ENCODE measurements at regions not wholly inside any gene's neighbourhood (a gene's known extent, or its start where the extent isn't known, plus 50 kb on each side); places are given as distances from the start of the nearest gene placed in this dataset.

- TF ChIP-seq ZNF449 (CRISPR knock-in tag; IDR thresholded peaks at IDR 0.05) (no peak), CCNT2 (IDR thresholded peaks at IDR 0.05; ENCODE audit: borderline replicate concordance, extremely low read depth, insufficient read length, low read depth, low read length) (peak; percentile 94), SP2 (IDR thresholded peaks at IDR 0.05; ENCODE audit: extremely low read depth, low read depth, low read length, poor library complexity, severe bottlenecking) (no peak), SRSF9 (IDR thresholded peaks at IDR 0.05; ENCODE audit: borderline replicate concordance, low read depth, low read length) (no peak), PRMT5 (CRISPR knock-in tag; IDR thresholded peaks at IDR 0.05) (no peak), NCOA1 (IDR thresholded peaks at IDR 0.05; ENCODE audit: low read depth) (peak; percentile 28; the same call in 1 of the 2 replicates)
Measured at GRCh38 chr5:68698025-68698940, 395.5 kb upstream of the SLC30A5 start (continued).

- Histone ChIP-seq H3K27ac (ENCODE audit: extremely low read depth, low read depth, low read length) (no peak overlapping the region), H3K27me3 (ENCODE audit: control insufficient read depth in 2 of 2, insufficient read depth in 2 of 2, low read length in 2 of 2) (no peaks in the 10 kb centered on the region), H3K79me2 (ENCODE audit: control insufficient read depth, insufficient read depth, low read length) (no peaks in the 10 kb centered on the region), H3K36me3 (ENCODE audit: control insufficient read depth, insufficient read depth, low read length) (no peaks in the 10 kb centered on the region), H2AFZ (ENCODE audit: low read depth, low read length) (peak overlapping the region; percentile 66; the same call in 1 of the 2 replicates), H3K4me1 (replicated peaks in 1 of 2; ENCODE audit: control insufficient read depth in 2 of 2, insufficient read depth in 2 of 2, low read length in 2 of 2) (peaks cover 0 to 16% of the 10 kb centered on the region in 2 experiments; a peak in 3 of 5 replicates), H3K4me2 (ENCODE audit: insufficient read depth, low read length) (no peak overlapping the region), H3K9me1 (ENCODE audit: control insufficient read depth, insufficient read depth, low read length) (no peaks in the 10 kb centered on the region), H4K20me1 (replicated peaks; ENCODE audit: control insufficient read depth, insufficient read depth, low read length) (no peaks in the 10 kb centered on the region), H3K9ac (ENCODE audit: insufficient read depth in 1 of 2, low read depth in 2 of 2, low read length in 2 of 2) (no peak overlapping the region), H3K4me3 (no peak overlapping the region), H3K9me3 (replicated peaks; ENCODE audit: control insufficient read depth, insufficient read depth, low read depth, low read length) (peaks cover 6% of the 10 kb centered on the region)
- FAIRE-seq (no peak), DNase-seq (ENCODE audit: extremely low read depth in 1 of 4, low spot score in 3 of 4) (no peak), ATAC-seq (no peak)
- ChIA-PET POLR2A (no interaction called here), CTCF (ENCODE audit: low intra/inter-chr PET ratio) (no interaction called here)
- in situ Hi-C loops (cut with MboI) (no loop called here), intact Hi-C loops (cut with micrococcal nuclease) (no loop called here)
- no TSS peak for BruUV-seq (replicated peaks)
- 59% methylated on average over 2 of the region's 2 CpGs for WGBS (ENCODE audit: insufficient coverage, low coverage, missing lambda C conversion rate)
- TF ChIP-seq BRF1 (IDR thresholded peaks at IDR 0.05; ENCODE audit: borderline replicate concordance, extremely low read depth, insufficient read length): no peak
- no peak for TF ChIP-seq TCF7 (IDR thresholded peaks at IDR 0.05; ENCODE audit: borderline replicate concordance)
- no peak for TF ChIP-seq ZNF764 (CRISPR knock-in tag; IDR thresholded peaks at IDR 0.05; ENCODE audit: low read depth)
- TF ChIP-seq ZFX (CRISPR knock-in tag; IDR thresholded peaks at IDR 0.05): no peak
- TF ChIP-seq CBX8 (IDR thresholded peaks at IDR 0.05; ENCODE audit: borderline replicate concordance, extremely low read depth, low read depth, low read length, poor library complexity, severe bottlenecking): no peak
- TF ChIP-seq PHF21A (IDR thresholded peaks at IDR 0.05; ENCODE audit: borderline replicate concordance, low read depth): no peak
- TF ChIP-seq FOXP4 (CRISPR knock-in tag; IDR thresholded peaks at IDR 0.05; ENCODE audit: borderline replicate concordance): no peak
Measured at GRCh38 chr5:68699966-68700365, 393.8 kb upstream of the SLC30A5 start.

All from K562 (cell line).